Astrocyte of the spinal cord (primary cell): ENCODE measurements at regions not wholly inside any gene's neighbourhood (a gene's known extent, or its start where the extent isn't known, plus 50 kb on each side); places are given as distances from the start of the nearest gene placed in this dataset.
"Not testable (repeated sequence)": the region's sequence is repeated elsewhere in the genome, so short reads cannot be mapped to it uniquely, and the experiment has no call there.

Source experiments
- DNase-seq: peaks from one replicate; pipeline ENCODE4 v3.0.0; 2011; ENCODE audit warnings: low read depth, low spot score
- H3K4me3 ChIP-seq: 2 replicates; pipeline ENCODE4 v1.5.1; 2011; ENCODE audit warnings: low read depth, mild to moderate bottlenecking, low read length, moderate library complexity
- in situ Hi-C: cut with HindIII; loops from 2 replicates; pipeline ENCODE4 v1.10.0; 2017; ENCODE audit warnings: low sequenced_read_pairs
- TF ChIP-seq, protein P1 (sequence below): IDR thresholded peaks from 2 replicates; pipeline ENCODE4 v1.5.1; 2012; ENCODE audit warnings: low read depth, mild to moderate bottlenecking, low read length, inconsistent platforms

DNA sequence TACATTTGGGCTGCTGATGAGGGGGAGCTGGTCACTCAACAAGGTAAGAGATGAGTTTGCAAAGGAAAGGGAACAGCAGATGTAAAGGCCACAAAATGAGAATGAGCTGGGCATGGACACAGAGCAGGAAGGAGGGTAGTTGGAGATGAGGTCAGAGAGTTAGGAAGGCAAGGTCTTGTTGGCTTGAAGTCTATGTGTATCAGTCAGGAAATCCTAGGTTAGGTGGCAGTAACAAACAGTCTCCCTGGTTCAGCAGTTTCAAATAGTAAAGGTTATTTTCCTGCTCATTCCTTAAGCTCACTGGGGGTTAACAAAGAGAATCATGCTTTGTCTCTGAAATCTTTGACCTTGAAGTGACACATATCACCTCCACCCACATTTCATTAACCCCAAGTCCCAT, 58.3 kb upstream of the ARL4C start:
- in situ Hi-C loops: loop anchor here (10.0 kb wide), 1 partner anchor 560 kb away; no protein-coding TSS in a partner anchor

DNA sequence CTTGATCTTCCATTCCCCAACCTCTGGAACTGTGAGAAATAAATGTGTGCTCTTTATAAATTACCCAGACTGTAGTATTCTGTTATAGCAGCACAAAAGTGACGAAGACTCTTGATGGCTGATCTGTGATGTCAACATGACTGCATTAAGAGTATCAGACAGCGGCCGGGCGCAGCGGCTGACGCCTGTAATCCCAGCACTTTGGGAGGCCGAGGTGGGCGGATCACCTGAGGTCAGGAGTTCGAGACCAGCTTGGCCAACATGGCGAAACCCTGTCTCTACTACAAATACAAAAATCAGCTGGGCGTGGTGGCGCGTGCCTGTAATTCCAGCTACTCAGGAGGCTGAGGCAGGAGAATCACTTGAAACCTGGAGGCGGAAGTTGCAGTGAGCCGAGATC, 56.3 kb upstream of the ARL4C start:
- in situ Hi-C loops: loop anchor here (10.0 kb wide), 1 partner anchor 562 kb away; no protein-coding TSS in a partner anchor
- H3K4me3 ChIP-seq, DNase-seq: not testable (repeated sequence)

More for the DNA sequence above, 58.3 kb upstream of the ARL4C start:
- TF ChIP-seq, protein P1, sequence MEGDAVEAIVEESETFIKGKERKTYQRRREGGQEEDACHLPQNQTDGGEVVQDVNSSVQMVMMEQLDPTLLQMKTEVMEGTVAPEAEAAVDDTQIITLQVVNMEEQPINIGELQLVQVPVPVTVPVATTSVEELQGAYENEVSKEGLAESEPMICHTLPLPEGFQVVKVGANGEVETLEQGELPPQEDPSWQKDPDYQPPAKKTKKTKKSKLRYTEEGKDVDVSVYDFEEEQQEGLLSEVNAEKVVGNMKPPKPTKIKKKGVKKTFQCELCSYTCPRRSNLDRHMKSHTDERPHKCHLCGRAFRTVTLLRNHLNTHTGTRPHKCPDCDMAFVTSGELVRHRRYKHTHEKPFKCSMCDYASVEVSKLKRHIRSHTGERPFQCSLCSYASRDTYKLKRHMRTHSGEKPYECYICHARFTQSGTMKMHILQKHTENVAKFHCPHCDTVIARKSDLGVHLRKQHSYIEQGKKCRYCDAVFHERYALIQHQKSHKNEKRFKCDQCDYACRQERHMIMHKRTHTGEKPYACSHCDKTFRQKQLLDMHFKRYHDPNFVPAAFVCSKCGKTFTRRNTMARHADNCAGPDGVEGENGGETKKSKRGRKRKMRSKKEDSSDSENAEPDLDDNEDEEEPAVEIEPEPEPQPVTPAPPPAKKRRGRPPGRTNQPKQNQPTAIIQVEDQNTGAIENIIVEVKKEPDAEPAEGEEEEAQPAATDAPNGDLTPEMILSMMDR: no peak
- DNase-seq: no peak
- no peak overlapping the region for H3K4me3 ChIP-seq

DNA sequence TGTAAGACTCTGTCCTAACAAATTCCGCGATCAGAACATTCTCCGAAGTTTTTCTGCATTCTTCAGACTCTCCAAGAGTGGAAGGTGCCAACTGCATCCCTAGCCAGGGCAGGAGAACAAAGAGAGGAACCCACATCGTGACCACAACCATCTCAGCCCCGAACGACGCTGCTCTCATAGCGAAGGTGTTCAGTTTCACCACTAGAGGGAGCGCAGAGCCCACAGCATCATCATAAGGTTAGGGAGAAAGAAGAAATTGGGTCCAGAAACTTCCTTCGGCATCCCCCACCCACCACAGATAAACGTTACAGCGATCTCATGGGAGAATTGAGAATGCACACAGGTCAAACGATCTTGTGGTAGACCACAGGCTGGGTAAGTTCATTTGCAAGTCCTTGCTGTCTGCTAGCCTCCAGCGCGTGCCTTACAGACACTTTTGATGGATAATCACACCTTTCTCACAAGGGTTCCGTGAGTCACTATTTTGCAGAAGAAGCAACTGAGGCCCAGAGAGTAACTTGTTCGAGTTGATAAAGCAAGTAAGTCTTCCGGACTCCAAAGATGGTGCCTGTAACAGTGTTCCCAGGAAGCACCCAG, 53.7 kb upstream of the ARL4C start:
- no peak overlapping the region for H3K4me3 ChIP-seq
- peak; percentile 94 for DNase-seq
- TF ChIP-seq, protein P1: peak; percentile 93
- in situ Hi-C loops: loop anchor here (10.0 kb wide), 1 partner anchor 564 kb away; no protein-coding TSS in a partner anchor

DNA sequence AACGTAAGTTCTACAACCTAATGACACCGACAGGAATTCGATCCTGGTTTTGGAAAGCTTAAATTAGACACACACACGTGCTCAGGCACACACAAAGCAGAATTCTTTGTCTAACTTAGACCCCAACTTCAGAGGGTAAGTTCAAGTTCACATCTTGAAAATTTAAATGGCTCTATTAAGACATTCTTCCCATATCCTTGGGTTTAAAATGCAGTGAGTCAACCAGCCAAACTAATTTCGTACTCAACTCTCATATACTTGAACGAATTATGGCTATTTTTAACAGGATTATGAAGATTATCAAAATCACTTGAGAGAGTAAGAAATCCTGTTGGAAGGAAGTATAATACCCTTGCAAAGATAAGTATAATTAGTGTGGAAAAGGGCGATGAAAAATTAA, 53.2 kb upstream of the ARL4C start:
- no peak overlapping the region for H3K4me3 ChIP-seq
- TF ChIP-seq, protein P1: no peak
- DNase-seq: no peak
- in situ Hi-C loops: loop anchor here (10.0 kb wide), 1 partner anchor 565 kb away; no protein-coding TSS in a partner anchor

DNA sequence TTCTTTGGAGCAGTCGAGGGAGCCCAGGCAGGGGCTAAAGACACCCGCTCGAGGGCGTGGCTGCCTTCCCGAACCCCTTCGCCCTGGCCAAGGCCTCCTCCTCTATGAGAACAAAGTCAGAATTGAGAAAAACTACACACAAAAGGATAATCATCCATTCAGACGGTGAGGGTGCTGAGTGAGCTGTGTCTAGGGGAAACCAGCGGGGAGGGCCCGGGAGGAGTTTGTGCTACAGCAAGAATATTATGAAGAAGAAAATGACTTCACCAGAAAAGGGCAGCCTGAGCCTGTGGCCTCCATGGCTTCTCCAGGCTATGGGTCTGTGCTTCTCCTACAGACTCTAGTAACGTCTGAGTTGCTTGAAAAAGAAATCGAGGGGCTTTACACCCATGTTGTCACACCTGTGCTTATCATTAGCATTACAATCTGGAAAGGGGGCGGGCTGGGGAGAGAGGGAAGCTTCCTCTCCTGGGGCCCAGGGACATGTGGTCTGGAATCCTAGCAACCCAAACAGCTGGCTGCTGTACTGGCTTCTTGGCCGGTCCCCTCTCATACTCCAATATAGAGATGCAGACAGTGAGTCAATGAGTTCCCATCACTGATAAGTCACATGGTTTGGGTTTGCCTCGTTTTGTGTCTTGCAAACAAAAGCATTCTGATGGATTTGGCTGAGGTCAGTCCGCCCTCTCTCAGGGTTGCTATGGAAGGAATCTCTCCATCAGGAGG, 52.0 kb upstream of the ARL4C start:
- in situ Hi-C loops: no loop called here
- H3K4me3 ChIP-seq: no peak overlapping the region
- TF ChIP-seq, protein P1: no peak
- DNase-seq: peak; percentile 80

DNA sequence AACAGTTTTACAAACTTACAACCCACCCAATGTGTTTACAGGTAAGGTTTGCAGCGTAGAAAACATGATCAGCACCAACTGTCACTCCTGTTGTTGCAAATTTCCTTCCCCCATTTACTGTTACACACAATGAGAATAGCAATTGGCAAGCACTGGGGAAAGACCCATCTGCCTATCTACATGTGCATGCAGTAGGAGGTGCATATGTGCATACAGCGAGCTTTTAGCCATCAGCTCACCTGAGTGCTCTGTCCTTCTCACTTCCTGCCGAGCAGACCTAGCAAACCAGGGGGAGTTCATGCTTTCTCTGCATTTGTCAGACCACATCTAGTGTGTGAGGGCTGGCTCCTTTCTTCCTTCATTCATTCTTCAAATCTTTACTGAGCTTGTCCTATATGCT, 49.9 kb upstream of the ARL4C start:
- TF ChIP-seq, protein P1: no peak
- DNase-seq: no peak
- no peak overlapping the region for H3K4me3 ChIP-seq
- in situ Hi-C loops: no loop called here
